ENCODE measurements at regions not wholly inside any gene's neighbourhood (a gene's known extent, or its start where the extent isn't known, plus 50 kb on each side); places are given as distances from the start of the nearest gene placed in this dataset.
A peak's percentile ranks its signal among the peaks of the same experiment; 100 is the strongest.

GRCh38 chr17:74126959-74127358 lies 76.5 kb upstream of the RPL38 start:
- intact Hi-C loops (cut with micrococcal nuclease): no loop called here
- Histone ChIP-seq H3K27ac (ENCODE audit: extremely low read depth, low read depth, low read length) (no peak overlapping the region), H3K4me1 (replicated peaks in 1 of 2; ENCODE audit: control insufficient read depth in 2 of 2, insufficient read depth in 2 of 2, low read length in 2 of 2) (no peaks in the 10 kb centered on the region; a peak in 1 of 5 replicates), H4K20me1 (replicated peaks; ENCODE audit: control insufficient read depth, insufficient read depth, low read length) (no peaks in the 10 kb centered on the region), H3K9ac (ENCODE audit: insufficient read depth in 1 of 2, low read depth in 2 of 2, low read length in 2 of 2) (no peak overlapping the region), H3K4me2 (ENCODE audit: insufficient read depth, low read length) (no peak overlapping the region), H3K4me3 (no peak overlapping the region), H2AFZ (ENCODE audit: low read depth, low read length) (no peak overlapping the region), H3K9me3 (replicated peaks; ENCODE audit: control insufficient read depth, insufficient read depth, low read depth, low read length) (no peaks in the 10 kb centered on the region), H3K36me3 (ENCODE audit: control insufficient read depth, insufficient read depth, low read length) (no peaks in the 10 kb centered on the region), H3K27me3 (ENCODE audit: control insufficient read depth in 2 of 2, insufficient read depth in 2 of 2, low read length in 2 of 2) (peaks cover 6 to 27% of the 10 kb centered on the region in 2 experiments; a peak in 4 of 5 replicates), H3K79me2 (ENCODE audit: control insufficient read depth, insufficient read depth, low read length) (no peaks in the 10 kb centered on the region), H3K9me1 (ENCODE audit: control insufficient read depth, insufficient read depth, low read length) (no peaks in the 10 kb centered on the region)
- peak; percentile 4 for TF ChIP-seq RBM25 (IDR thresholded peaks at IDR 0.05; ENCODE audit: low read depth, low read length, severe bottlenecking)
- TF ChIP-seq CBFB (CRISPR knock-in tag; IDR thresholded peaks at IDR 0.05): no peak
- WGBS (ENCODE audit: insufficient coverage, low coverage, missing lambda C conversion rate): 3% methylated on average over 5 of the region's 5 CpGs
- no peak for FAIRE-seq
- DNase-seq (ENCODE audit: extremely low read depth in 1 of 4, low spot score in 3 of 4): no peak
- ChIA-PET CTCF (ENCODE audit: low intra/inter-chr PET ratio) (no interaction called here), POLR2A (interaction anchor here (0.6 to 1.2 kb wide), 2 partner anchors 10 to 36 kb away, joined by 3 to 4 read pairs; no protein-coding TSS in a partner anchor)
- in situ Hi-C loops (cut with MboI): no loop called here
- ATAC-seq: no peak
- no TSS peak for BruUV-seq (replicated peaks)

GRCh38 chr17:74128456-74129211 lies 74.8 kb upstream of the RPL38 start:
- H3K4me2 ChIP-seq (ENCODE audit: insufficient read depth, low read length): no peak overlapping the region
- BruUV-seq (replicated peaks): no TSS peak
- FAIRE-seq: no peak
- no peaks in the 10 kb centered on the region for H3K9me1 ChIP-seq (ENCODE audit: control insufficient read depth, insufficient read depth, low read length)
- ATAC-seq: no peak
- H4K20me1 ChIP-seq (replicated peaks; ENCODE audit: control insufficient read depth, insufficient read depth, low read length): no peaks in the 10 kb centered on the region
- CTCF ChIA-PET (ENCODE audit: low intra/inter-chr PET ratio): no interaction called here
- DNase-seq (ENCODE audit: extremely low read depth in 1 of 4, low spot score in 3 of 4): no peak
- under 1% methylated on average over 10 of the region's 10 CpGs for WGBS (ENCODE audit: insufficient coverage, low coverage, missing lambda C conversion rate)
- POLR2A ChIA-PET: interaction anchor here (1.0 kb wide), 1 partner anchor 9 kb away, joined by 3 read pairs; no protein-coding TSS in a partner anchor
- peaks cover 14 to 40% of the 10 kb centered on the region in 2 experiments for H3K27me3 ChIP-seq (ENCODE audit: control insufficient read depth in 2 of 2, insufficient read depth in 2 of 2, low read length in 2 of 2)
- H3K27ac ChIP-seq (ENCODE audit: extremely low read depth, low read depth, low read length): no peak overlapping the region
- H3K9ac ChIP-seq (ENCODE audit: insufficient read depth in 1 of 2, low read depth in 2 of 2, low read length in 2 of 2): no peak overlapping the region
- no peaks in the 10 kb centered on the region for H3K36me3 ChIP-seq (ENCODE audit: control insufficient read depth, insufficient read depth, low read length)
- intact Hi-C loops (cut with micrococcal nuclease): no loop called here
- no peaks in the 10 kb centered on the region for H3K79me2 ChIP-seq (ENCODE audit: control insufficient read depth, insufficient read depth, low read length)
- H3K4me3 ChIP-seq: no peak overlapping the region
- in situ Hi-C loops (cut with MboI): no loop called here
- H3K4me1 ChIP-seq (replicated peaks in 1 of 2; ENCODE audit: control insufficient read depth in 2 of 2, insufficient read depth in 2 of 2, low read length in 2 of 2): no peaks in the 10 kb centered on the region
- no peak for TF ChIP-seq PPARD (CRISPR knock-in tag; IDR thresholded peaks at IDR 0.05)
- TF ChIP-seq ZNF324 (CRISPR knock-in tag; IDR thresholded peaks at IDR 0.05): no peak
- no peak for TF ChIP-seq TRIM28 (IDR thresholded peaks at IDR 0.05)
- TF ChIP-seq NFE2 (IDR thresholded peaks at IDR 0.05; ENCODE audit: low read depth): no peak
- no peak for TF ChIP-seq POLR2H (tag; IDR thresholded peaks at IDR 0.05; ENCODE audit: low read depth)
- H2AFZ ChIP-seq (ENCODE audit: low read depth, low read length): no peak overlapping the region
- no peaks in the 10 kb centered on the region for H3K9me3 ChIP-seq (replicated peaks; ENCODE audit: control insufficient read depth, insufficient read depth, low read depth, low read length)
